CD14-positive monocyte (primary cell): ENCODE measurements at regions not wholly inside any gene's neighbourhood (a gene's known extent, or its start where the extent isn't known, plus 50 kb on each side); places are given as distances from the start of the nearest gene placed in this dataset.

Source experiments
- DNase-seq, 3 donors: peaks; one replicate each; pipeline ENCODE4 v3.0.0-alpha.2; 2011 to 2022
- H2AFZ ChIP-seq: 2 replicates; pipeline ENCODE4 v1.6.0; 2012; ENCODE audit warnings: mild to moderate bottlenecking, low read depth, low read length, inconsistent platforms; ENCODE audit not compliant: insufficient read depth, poor library complexity, severe bottlenecking
- H3K27ac ChIP-seq, 2 donors: 1 replicate in 1 of 2; 2 replicates in 1 of 2; pipeline ENCODE4 v1.5.1; 2012 to 2013; ENCODE audit warnings: low read length in 2 of 2, control low read depth in 1 of 2, inconsistent platforms in 1 of 2, low read depth in 1 of 2, mild to moderate bottlenecking in 1 of 2
- H3K27me3 ChIP-seq, 2 donors: one replicate each; pipeline versions ENCODE4 v1.6.0 to v1.6.1; 2011 to 2013; ENCODE audit warnings: low read length in 2 of 2; ENCODE audit not compliant: control insufficient read depth in 2 of 2, insufficient read depth in 2 of 2
- H3K36me3 ChIP-seq, 2 donors: replicated peaks in 1 of 2; 1 replicate in 1 of 2; 2 replicates in 1 of 2; pipeline versions ENCODE4 v1.5.1 to v1.6.1; 2012 to 2013; ENCODE audit warnings: low read length in 2 of 2, control low read depth in 1 of 2, inconsistent platforms in 1 of 2, mild to moderate bottlenecking in 1 of 2; ENCODE audit not compliant: insufficient read depth in 2 of 2, control insufficient read depth in 1 of 2
- H3K4me1 ChIP-seq, 2 donors: 1 replicate in 1 of 2; 2 replicates in 1 of 2; pipeline versions ENCODE4 v1.5.1 to v1.6.1; 2012 to 2013; ENCODE audit warnings: low read length in 2 of 2, control low read depth in 1 of 2, inconsistent platforms in 1 of 2, mild to moderate bottlenecking in 1 of 2, moderate library complexity in 1 of 2; ENCODE audit not compliant: insufficient read depth in 2 of 2, control insufficient read depth in 1 of 2
- H3K4me2 ChIP-seq: replicated peaks from 2 replicates; pipeline ENCODE3; 2012; ENCODE audit warnings: low read length, moderate library complexity, mild to moderate bottlenecking; ENCODE audit not compliant: poor library complexity, severe bottlenecking; ENCODE audit errors: extremely low read depth
- H3K4me3 ChIP-seq, 3 experiments: fragments of 200-600 bp in 1 of 3; sonication (generic) in 1 of 3; replicated peaks in 1 of 3; 1 replicate in 2 of 3; 2 replicates in 1 of 3; pipeline ENCODE4 v1.5.1; 2011 to 2013; ENCODE audit warnings: low read length in 3 of 3, mild to moderate bottlenecking in 3 of 3, control low read depth in 2 of 3, low read depth in 2 of 3, inconsistent platforms in 1 of 3, moderate library complexity in 1 of 3
- H3K79me2 ChIP-seq: 2 replicates; pipeline ENCODE4 v1.6.0; 2012; ENCODE audit warnings: mild to moderate bottlenecking, control low read depth, inconsistent platforms, low read length, moderate library complexity; ENCODE audit not compliant: insufficient read depth
- H3K9ac ChIP-seq: 2 replicates; pipeline ENCODE4 v1.6.0; 2017; ENCODE audit warnings: low read length, mild to moderate bottlenecking; ENCODE audit not compliant: insufficient read depth, poor library complexity, severe bottlenecking
- H3K9me3 ChIP-seq, 2 donors: replicated peaks in 1 of 2; 1 replicate in 1 of 2; 2 replicates in 1 of 2; pipeline versions ENCODE4 v1.5.1 to v1.6.1; 2012 to 2013; ENCODE audit warnings: low read length in 2 of 2, control low read depth in 1 of 2; ENCODE audit not compliant: control insufficient read depth in 1 of 2, insufficient read depth in 1 of 2
- H4K20me1 ChIP-seq: 2 replicates; pipeline ENCODE4 v1.6.0; 2012; ENCODE audit warnings: mild to moderate bottlenecking, low read length, control low read depth, moderate library complexity; ENCODE audit not compliant: insufficient read depth
- H3K27ac Mint-ChIP-seq, 7 donors: one replicate each; pipeline ENCODE4 v1.8.0; 2020; ENCODE audit warnings: mild to moderate bottlenecking in 7 of 7, mixed read lengths in 7 of 7, moderate library complexity in 6 of 7, inconsistent platforms in 2 of 7
- H3K27me3 Mint-ChIP-seq, 3 donors: one replicate each; pipeline ENCODE4 v1.8.0; 2021 to 2022; ENCODE audit warnings: low read depth in 3 of 3, mild to moderate bottlenecking in 3 of 3, mixed read lengths in 3 of 3, moderate library complexity in 3 of 3, inconsistent platforms in 1 of 3
- H3K36me3 Mint-ChIP-seq, 2 donors: one replicate each; pipeline ENCODE4 v1.8.0; 2020; ENCODE audit warnings: mixed read lengths in 2 of 2, inconsistent platforms in 1 of 2, mild to moderate bottlenecking in 1 of 2
- H3K4me1 Mint-ChIP-seq: one replicate; pipeline ENCODE4 v1.8.0; 2020; ENCODE audit warnings: mild to moderate bottlenecking, mixed read lengths
- H3K4me3 Mint-ChIP-seq, 2 donors: one replicate each; pipeline ENCODE4 v1.8.0; 2020; ENCODE audit warnings: mild to moderate bottlenecking in 2 of 2, mixed read lengths in 2 of 2, moderate library complexity in 1 of 2
- H3K9me3 Mint-ChIP-seq, 7 donors: one replicate each; pipeline ENCODE4 v1.8.0; 2020 to 2022; ENCODE audit warnings: mixed read lengths in 7 of 7, mild to moderate bottlenecking in 6 of 7, moderate library complexity in 6 of 7, inconsistent platforms in 2 of 7
- CTCF ChIP-seq: fragments of 200-600 bp; IDR thresholded peaks from one replicate; pipeline ENCODE4 v1.8.0; 2022; ENCODE audit warnings: antibody characterized with exemption, mild to moderate bottlenecking
- whole genome bisulfite sequencing: methylation state at CpG from one replicate; pipeline ENCODE4 v1.1.5; 2013; ENCODE audit warnings: missing lambda C conversion rate; ENCODE audit not compliant: insufficient coverage; 5-methylcytosine and 5-hydroxymethylcytosine counted together
- intact Hi-C, 2 donors: fragments of 100-400 bp; cut with micrococcal nuclease; formaldehyde crosslinking; loops; one replicate each; pipeline versions ENCODE4 v1.15.0 to v1.15.1; 2023

- intact Hi-C loops: no loop called here
- no peak overlapping the region for H3K4me3 Mint-ChIP-seq
- peak overlapping the region in 1 of 7 donors; percentile 42 for H3K27ac Mint-ChIP-seq
- Histone ChIP-seq H3K9ac (no peak overlapping the region), H3K36me3 (no peaks in the 10 kb centered on the region), H3K27ac (no peak overlapping the region), H2AFZ (no peak overlapping the region), H3K79me2 (no peaks in the 10 kb centered on the region), H4K20me1 (no peaks in the 10 kb centered on the region), H3K27me3 (no peaks in the 10 kb centered on the region), H3K4me1 (no peaks in the 10 kb centered on the region), H3K4me3 (no peak overlapping the region), H3K4me2 (no peak overlapping the region), H3K9me3 (no peaks in the 10 kb centered on the region)
- peaks cover 0 to 1% (median 0%) of the 10 kb centered on the region in 3 donors for H3K27me3 Mint-ChIP-seq
- no peaks in the 10 kb centered on the region for H3K9me3 Mint-ChIP-seq
- no peaks in the 10 kb centered on the region for H3K36me3 Mint-ChIP-seq
- no peak for DNase-seq
- H3K4me1 Mint-ChIP-seq: no peaks in the 10 kb centered on the region
- TF ChIP-seq CTCF: no peak
These were observed 1401.4 kb upstream of the TENM4 start for GRCh38 chr11:80842246-80842645.

- no CpG with 5 or more reads among the region's 1 CpG for WGBS
- Histone ChIP-seq H3K9ac (no peak overlapping the region), H3K79me2 (no peaks in the 10 kb centered on the region), H3K9me3 (no peaks in the 10 kb centered on the region), H3K27ac (no peak overlapping the region), H3K36me3 (no peaks in the 10 kb centered on the region), H4K20me1 (no peaks in the 10 kb centered on the region), H2AFZ (no peak overlapping the region), H3K4me1 (no peaks in the 10 kb centered on the region), H3K27me3 (no peaks in the 10 kb centered on the region), H3K4me2 (no peak overlapping the region), H3K4me3 (no peak overlapping the region)
- Mint-ChIP-seq H3K4me1 (no peaks in the 10 kb centered on the region), H3K27me3 (peaks cover 0 to 1% (median 0%) of the 10 kb centered on the region in 3 donors), H3K4me3 (no peak overlapping the region), H3K9me3 (peaks cover 0 to 2% (median 0%) of the 10 kb centered on the region in 7 donors), H3K36me3 (no peaks in the 10 kb centered on the region), H3K27ac (no peak overlapping the region)
- no peak for DNase-seq
- intact Hi-C loops: no loop called here
- no peak for TF ChIP-seq CTCF
These were observed 1400.8 kb upstream of the TENM4 start for GRCh38 chr11:80841675-80842074.
